Stimulated activated CD4-positive, alpha-beta T cell treated with anti-CD3 and anti-CD28 coated beads, Interleukin-2, amount 100 ng/mL, for 4 hours (primary cell): ENCODE measurements at regions not wholly inside any gene's neighbourhood (a gene's known extent, or its start where the extent isn't known, plus 50 kb on each side); places are given as distances from the start of the nearest gene placed in this dataset.
"Not testable (repeated sequence)": the region's sequence is repeated elsewhere in the genome, so short reads cannot be mapped to it uniquely, and the experiment has no call there.

Experiments used
- DNase-seq: peaks from one replicate; pipeline ENCODE4 v3.0.0-alpha.2; 2020; ENCODE audit warnings: low read depth

- DNase-seq: no peak
Observed at GRCh38 chr5:92560698-92561401, 1020.2 kb downstream of the NR2F1-AS1 start.

- no peak for DNase-seq
Observed at GRCh38 chr5:92559781-92560180, 1021.2 kb downstream of the NR2F1-AS1 start.

GRCh38 chr5:92559331-92559730 is 1021.7 kb downstream of the NR2F1-AS1 start:
- no peak for DNase-seq

- DNase-seq: no peak
Observed at GRCh38 chr5:92556747-92557146, 1024.3 kb downstream of the NR2F1-AS1 start.

DNA sequence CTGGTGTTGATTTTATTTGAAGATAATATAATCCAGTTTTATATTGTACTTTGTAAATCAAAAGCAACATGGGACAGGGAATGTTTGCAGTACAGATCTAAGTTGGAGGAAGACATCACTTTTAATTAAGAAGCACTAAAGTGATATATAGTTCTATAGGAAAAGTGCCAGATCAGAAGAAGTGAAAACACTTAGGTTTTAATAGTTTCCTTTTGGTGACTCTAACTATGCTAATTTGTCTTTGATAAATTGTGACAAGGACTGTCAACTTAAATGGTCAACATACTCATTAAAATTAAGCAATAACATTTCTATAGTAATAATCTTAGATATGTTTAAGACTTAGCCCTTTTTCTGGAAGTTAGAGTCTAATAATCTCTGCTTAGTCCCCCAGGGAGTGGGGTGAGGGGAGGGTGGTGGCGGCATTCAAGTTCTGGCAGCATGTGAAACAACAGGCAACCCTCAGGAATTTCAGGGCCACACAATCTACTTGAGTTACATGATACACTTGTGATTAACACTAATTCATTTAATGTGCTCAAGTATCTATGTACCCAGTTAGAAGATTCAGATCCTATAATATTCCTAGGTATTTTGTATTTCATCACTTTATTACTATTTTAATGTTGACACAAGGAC is 1026.5 kb downstream of the NR2F1-AS1 start:
- DNase-seq: no peak

- DNase-seq: no peak
Observed at GRCh38 chr5:92553326-92553725, 1027.7 kb downstream of the NR2F1-AS1 start.

GRCh38 chr5:92552206-92553160 is 1028.5 kb downstream of the NR2F1-AS1 start:
- no peak for DNase-seq

DNA sequence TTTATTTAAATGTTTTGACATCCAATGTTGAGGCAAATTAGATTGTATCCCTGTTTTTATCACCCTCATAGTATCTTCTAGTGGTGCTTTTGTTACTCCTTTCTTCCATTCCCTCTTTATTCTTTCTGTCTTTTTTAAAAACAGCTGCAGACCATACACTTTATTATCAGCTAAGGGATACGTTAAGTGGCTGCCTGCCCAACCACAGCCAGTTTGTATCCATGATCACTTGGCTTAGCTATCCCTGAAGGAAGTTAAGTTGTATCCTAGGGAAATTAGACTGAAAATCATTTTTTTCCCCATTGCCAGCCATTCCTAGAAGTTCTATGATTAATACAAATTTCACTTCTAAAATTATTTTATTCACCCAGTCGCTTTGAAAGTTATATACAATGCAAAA is 1032.7 kb downstream of the NR2F1-AS1 start:
- no peak for DNase-seq

DNA sequence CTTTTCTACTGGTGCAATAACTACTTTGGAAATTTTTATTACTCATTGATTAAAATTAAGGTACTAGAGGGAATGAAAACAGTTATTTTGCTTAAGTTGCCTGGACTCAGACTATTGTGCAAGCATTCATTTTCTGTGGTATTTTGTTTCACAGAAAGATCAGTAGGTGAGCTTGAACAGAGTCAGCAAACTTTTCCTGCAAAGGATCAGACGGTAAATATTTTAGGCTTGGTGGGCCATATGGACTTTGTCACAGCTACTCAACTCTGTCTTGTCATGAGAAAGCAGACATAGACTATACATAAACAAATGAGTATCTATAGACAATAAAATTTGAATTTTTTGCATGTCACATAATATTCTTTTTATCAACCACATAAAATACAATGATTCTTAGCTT is 1036.4 kb downstream of the NR2F1-AS1 start:
- DNase-seq: no peak

DNA sequence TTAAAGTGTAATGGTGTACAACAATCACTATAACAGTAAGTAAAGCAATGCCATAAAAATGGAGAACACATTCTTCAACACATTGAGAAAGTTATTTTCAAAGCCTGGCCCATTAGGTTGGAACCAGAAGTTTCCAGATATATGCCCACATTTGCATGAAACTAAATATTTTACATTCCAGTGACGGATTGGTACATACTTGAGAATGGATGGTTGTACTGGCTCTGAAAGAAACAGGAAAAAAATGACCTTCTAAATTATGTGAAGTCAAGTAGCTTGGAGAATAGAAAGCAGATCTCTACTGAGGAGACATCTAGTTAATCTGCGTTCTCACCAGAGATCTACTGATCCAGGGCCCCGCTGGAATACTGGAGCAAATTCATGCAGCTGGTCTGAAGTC is 1037.0 kb downstream of the NR2F1-AS1 start:
- DNase-seq: no peak

- DNase-seq: no peak
Observed at GRCh38 chr5:92543201-92543600, 1037.8 kb downstream of the NR2F1-AS1 start.

- not testable (repeated sequence) for DNase-seq
Observed at GRCh38 chr5:92542017-92542416, 1039.0 kb downstream of the NR2F1-AS1 start.

DNA sequence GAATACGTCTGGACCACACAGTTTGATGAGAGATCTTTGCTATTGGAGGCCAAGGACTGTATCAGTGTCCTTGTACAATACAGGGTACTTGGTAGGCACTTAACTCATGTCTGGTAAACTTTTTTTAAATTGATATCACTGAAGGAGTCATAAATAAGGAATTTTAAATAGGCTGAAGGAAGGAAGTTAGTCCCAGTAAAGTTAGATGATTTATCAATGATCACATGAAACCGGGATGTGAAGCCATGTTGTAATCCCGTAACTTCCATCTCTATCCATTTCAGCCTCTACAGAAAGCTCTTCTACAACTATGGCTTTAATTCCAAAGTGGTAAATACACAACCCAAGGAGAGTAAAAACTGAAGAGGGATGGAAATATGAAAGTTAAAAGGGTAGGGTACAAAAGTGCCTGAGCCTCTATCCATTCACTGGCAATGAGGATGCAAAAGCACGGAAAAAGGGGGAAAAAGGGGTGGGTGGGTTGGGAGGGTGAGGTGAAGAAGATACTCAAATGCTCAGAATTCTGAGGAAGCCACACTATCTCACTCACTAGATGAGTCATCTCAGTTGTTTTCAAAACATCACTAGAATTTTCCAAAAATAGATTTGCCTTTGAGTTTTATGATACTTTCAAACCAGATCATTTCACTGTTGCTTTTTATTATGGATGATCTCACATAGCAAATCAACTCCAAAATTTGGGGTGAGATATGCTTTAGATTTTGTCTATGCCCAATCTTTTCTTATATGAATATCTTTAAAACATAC is 1053.5 kb downstream of the NR2F1-AS1 start:
- DNase-seq: no peak

GRCh38 chr5:92525131-92525530 is 1055.9 kb downstream of the NR2F1-AS1 start:
- DNase-seq: no peak

GRCh38 chr5:92519811-92520632 is 1061.0 kb downstream of the NR2F1-AS1 start:
- DNase-seq: no peak

DNA sequence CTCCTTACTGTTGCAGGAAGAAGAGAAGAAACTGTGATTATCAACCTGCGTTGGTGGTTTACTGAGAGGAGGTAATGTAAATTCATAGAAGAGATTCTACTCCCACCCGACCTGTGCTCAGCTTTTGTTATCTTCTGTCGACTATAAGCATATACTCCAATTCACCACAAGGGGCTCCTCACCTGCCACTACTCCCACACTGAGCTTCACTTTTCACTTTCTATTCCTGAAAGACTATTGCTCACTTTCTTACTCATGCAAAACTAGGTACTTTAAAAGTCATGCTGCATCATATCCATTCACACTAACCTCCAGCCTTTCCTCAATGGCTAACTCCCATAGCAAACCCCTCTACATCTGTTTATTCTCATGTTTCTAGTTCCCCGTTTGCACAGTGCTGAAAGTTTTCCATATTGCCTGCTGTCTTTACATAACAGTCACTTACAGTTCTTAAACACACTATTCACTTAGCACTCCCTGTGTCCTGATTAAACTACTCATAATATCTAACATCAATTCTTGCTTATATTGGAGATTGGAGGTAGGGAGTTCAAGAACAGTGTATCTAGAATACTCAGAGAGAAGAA is 1062.6 kb downstream of the NR2F1-AS1 start:
- no peak for DNase-seq

GRCh38 chr5:92514896-92515295 is 1066.1 kb downstream of the NR2F1-AS1 start:
- DNase-seq: no peak

DNA sequence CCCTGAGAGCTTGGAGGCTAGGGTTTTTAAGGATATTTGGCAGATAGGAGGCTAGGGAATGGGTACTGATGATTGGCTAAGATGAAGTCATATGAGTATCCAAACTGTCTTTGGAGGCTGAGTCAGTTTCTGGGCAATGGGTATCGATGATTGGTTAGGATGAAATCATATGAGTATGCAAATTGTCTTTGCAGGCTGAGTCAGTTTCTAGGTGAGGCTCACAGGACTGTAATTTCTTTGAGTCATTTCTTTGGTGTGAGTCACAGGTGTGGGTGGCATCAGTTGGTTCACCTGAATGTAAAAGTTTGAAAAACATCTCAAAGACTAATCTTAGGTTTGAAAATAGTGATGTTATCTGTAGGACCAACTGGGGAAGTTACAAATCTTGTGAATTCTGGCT is 1068.0 kb downstream of the NR2F1-AS1 start:
- no peak for DNase-seq

DNA sequence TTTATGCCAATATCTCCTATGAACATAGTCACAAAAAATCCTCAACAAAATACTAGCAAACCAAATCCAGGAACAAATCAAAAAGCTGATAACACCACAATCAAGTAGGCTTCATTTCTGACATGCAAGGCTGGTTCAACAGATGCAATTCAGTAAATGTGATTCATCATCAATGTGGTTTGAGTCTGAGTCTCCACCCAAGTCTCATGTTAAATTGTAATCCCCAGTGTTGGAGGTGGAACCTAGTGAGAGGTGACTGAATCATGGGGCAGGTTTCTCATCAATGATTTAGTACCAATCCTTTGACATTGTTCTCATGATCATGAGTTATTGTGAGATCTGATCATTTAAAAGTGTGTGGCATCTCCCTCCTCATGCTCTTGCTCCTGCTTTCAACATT is 1072.7 kb downstream of the NR2F1-AS1 start:
- no peak for DNase-seq

GRCh38 chr5:92505925-92506324 is 1075.1 kb downstream of the NR2F1-AS1 start:
- no peak for DNase-seq

- no peak for DNase-seq
Observed at GRCh38 chr5:92505145-92505544, 1075.9 kb downstream of the NR2F1-AS1 start.
